Left cardiac atrium (tissue), 4 donors: ENCODE measurements at regions not wholly inside any gene's neighbourhood (a gene's known extent, or its start where the extent isn't known, plus 50 kb on each side); places are given as distances from the start of the nearest gene placed in this dataset.

ENCODE experiments used
- ATAC-seq, 2 donors: fragments of 200-7000 bp; cut with Tn5 transposase; one replicate each; pipeline ENCODE4 v1.9.1; 2020; ENCODE audit warnings: mild to moderate bottlenecking in 2 of 2, moderate library complexity in 2 of 2
- DNase-seq: peaks from one replicate; pipeline ENCODE4 v3.0.0-alpha.2; 2020
- intact Hi-C, 2 donors: fragments of 100-400 bp; cut with DNase I; formaldehyde crosslinking; loops; one replicate each; pipeline versions ENCODE4 v1.14.1 to v1.15.1; 2022 to 2023
- donor health status: DM: no; HTN: yes; CAD: no.
- donor health status: DM: no; HTN: yes; CAD: no; lungs with severe emphysema.
- donor health status: DM: yes; HTN: yes; CAD: no.
- donor health status: Dilated cardiomyopathy.

DNA sequence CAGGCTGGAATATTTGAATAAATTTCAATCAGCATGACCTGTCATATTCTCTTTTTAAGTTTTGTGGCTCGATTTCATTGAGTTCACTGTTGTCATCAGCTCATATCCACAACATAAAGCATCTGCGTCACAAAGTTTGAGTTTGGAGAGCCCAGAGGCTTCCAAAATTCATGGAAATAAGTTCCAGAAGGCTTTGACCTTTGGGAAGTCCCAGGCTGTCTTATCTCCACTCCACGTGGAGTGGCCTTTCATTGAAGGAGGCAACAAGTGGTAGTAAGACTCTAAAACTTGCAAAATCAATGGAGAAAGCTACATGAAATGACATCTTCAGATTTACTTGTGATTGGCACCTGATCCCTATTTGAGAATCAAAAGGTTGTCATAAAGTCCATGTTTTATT is 54.1 kb upstream of the UNC5C start:
- intact Hi-C loops = no loop called here
- ATAC-seq (no peak), DNase-seq (no peak)

DNA sequence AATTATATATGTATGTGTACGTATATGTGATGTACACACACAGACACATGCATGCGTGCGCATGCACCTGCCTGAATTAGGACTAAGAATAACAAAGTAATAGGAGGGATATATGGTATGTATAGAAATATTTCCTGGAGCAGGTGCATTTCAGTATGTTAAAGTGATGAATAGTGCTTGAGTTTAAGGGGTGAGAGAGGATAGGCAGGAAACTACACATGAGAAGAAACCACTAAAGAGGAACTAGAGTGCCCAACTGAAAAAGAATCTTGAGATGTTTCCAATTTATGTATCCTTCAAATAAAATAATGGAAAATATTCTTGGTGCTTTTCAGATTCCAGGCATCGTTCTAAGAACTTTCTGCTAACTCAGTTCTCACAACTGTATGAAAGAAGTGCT is 52.6 kb upstream of the UNC5C start:
- intact Hi-C loops = no loop called here
- ATAC-seq = no peak
- no peak for DNase-seq

DNA sequence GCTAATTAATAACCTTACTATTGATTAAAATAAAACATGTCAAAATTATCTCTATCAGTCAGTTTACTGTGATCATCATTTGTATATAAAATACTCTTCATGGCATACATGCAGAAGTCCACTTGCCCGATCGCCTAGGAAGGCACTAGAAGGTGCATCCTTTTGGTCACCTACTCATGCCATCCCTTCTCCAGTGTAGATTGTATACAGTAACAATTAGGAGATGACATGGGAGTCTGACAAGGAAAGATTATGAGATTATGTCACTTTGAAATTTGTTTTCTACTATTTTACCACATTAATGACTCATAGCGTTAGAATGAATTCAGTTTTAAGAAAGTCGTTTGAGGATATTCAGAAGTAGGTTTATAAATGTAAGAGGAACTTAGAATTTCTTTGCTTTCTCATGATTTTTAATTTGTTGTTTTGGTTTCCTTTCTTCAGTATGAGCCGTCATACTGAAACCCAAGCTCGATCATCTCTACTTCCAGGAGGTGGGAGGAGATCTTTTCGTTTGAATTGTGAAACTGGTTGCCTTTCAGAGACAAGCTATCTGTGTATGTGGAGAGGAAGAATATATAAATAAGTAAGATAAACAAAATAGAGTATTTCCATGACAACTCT is 51.1 kb upstream of the UNC5C start:
- DNase-seq (no peak), ATAC-seq (no peak)
- intact Hi-C loops = no loop called here
